SK-N-SH treated with all-trans-retinoic acid at 6 μM for 48 hours (cell line): ENCODE measurements at regions not wholly inside any gene's neighbourhood (a gene's known extent, or its start where the extent isn't known, plus 50 kb on each side); places are given as distances from the start of the nearest gene placed in this dataset.

Experiments
- ATAC-seq: fragments of 200-7000 bp; cut with Tn5 transposase; 3 replicates; pipeline ENCODE4 v1.9.1; 2020; ENCODE audit warnings: mild to moderate bottlenecking, moderate library complexity
- ARNTL ChIP-seq: fragments of 450-650 bp; formaldehyde crosslinking; IDR thresholded peaks from 2 replicates; pipeline ENCODE4 v1.5.0; 2020; ENCODE audit warnings: low read depth, mild to moderate bottlenecking, moderate library complexity, borderline replicate concordance
- BACH2 ChIP-seq: fragments of 250-450 bp; sonication (Bioruptor Pico); IDR thresholded peaks from 2 replicates; pipeline ENCODE4 v1.9.0; 2021; ENCODE audit warnings: mild to moderate bottlenecking, borderline replicate concordance
- CREB5 ChIP-seq: fragments of 250-450 bp; sonication (Bioruptor Pico); IDR thresholded peaks from 2 replicates; pipeline ENCODE4 v1.5.1; 2020; ENCODE audit warnings: low read depth, mild to moderate bottlenecking, moderate library complexity
- CSRNP3 ChIP-seq: fragments of 250-450 bp; sonication (Bioruptor Pico); IDR thresholded peaks from 2 replicates; pipeline ENCODE4 v1.5.1; 2021; ENCODE audit warnings: mild to moderate bottlenecking, moderate library complexity
- ESRRG ChIP-seq: fragments of 250-450 bp; sonication (Bioruptor Pico); IDR thresholded peaks from 2 replicates; pipeline ENCODE4 v1.6.1; 2021; ENCODE audit warnings: mild to moderate bottlenecking
- OSR1 ChIP-seq: fragments of 250-450 bp; sonication (Bioruptor Pico); IDR thresholded peaks from 2 replicates; pipeline ENCODE4 v1.8.0; 2022; ENCODE audit warnings: moderate library complexity, mild to moderate bottlenecking, inconsistent platforms
- PATZ1 ChIP-seq: fragments of 250-450 bp; sonication (Bioruptor Pico); IDR thresholded peaks from 2 replicates; pipeline ENCODE4 v1.8.0; 2020; ENCODE audit warnings: mild to moderate bottlenecking, moderate library complexity, borderline replicate concordance
- POU6F1 ChIP-seq: fragments of 250-450 bp; sonication (Bioruptor Pico); IDR thresholded peaks from 2 replicates; pipeline ENCODE4 v1.8.0; 2021; ENCODE audit warnings: low read depth, mild to moderate bottlenecking, moderate library complexity, borderline replicate concordance
- SNAI2 ChIP-seq: fragments of 250-450 bp; sonication (Bioruptor Pico); IDR thresholded peaks from 2 replicates; pipeline ENCODE4 v1.5.0; 2020; ENCODE audit warnings: mild to moderate bottlenecking, moderate library complexity
- TCF4 ChIP-seq: fragments of 250-450 bp; sonication (Bioruptor Pico); IDR thresholded peaks from 2 replicates; pipeline ENCODE4 v1.8.0; 2021; ENCODE audit warnings: mild to moderate bottlenecking, moderate library complexity, borderline replicate concordance
- TOX ChIP-seq: fragments of 250-450 bp; sonication (Bioruptor Pico); IDR thresholded peaks from 2 replicates; pipeline ENCODE4 v1.8.0; 2021; ENCODE audit warnings: mild to moderate bottlenecking, moderate library complexity, borderline replicate concordance
- TSHZ2 ChIP-seq: fragments of 250-450 bp; sonication (Bioruptor Pico); IDR thresholded peaks from 2 replicates; pipeline ENCODE4 v1.5.0; 2020; ENCODE audit warnings: mild to moderate bottlenecking, moderate library complexity
- ZFP3 ChIP-seq: fragments of 250-450 bp; sonication (Bioruptor Pico); IDR thresholded peaks from 2 replicates; pipeline ENCODE4 v1.5.0; 2020; ENCODE audit warnings: mild to moderate bottlenecking, moderate library complexity
- ZFP30 ChIP-seq: fragments of 450-650 bp; formaldehyde crosslinking; IDR thresholded peaks from 2 replicates; pipeline ENCODE4 v1.5.0; 2022; ENCODE audit warnings: mild to moderate bottlenecking, moderate library complexity
- ZNF565 ChIP-seq: fragments of 450-650 bp; formaldehyde crosslinking; conservative IDR thresholded peaks from 2 replicates; pipeline ENCODE4 v1.5.0; 2020; ENCODE audit warnings: low read depth, mild to moderate bottlenecking, moderate library complexity
- ZNF70 ChIP-seq: fragments of 450-650 bp; formaldehyde crosslinking; IDR thresholded peaks from 2 replicates; pipeline ENCODE4 v1.5.0; 2020; ENCODE audit warnings: mild to moderate bottlenecking, moderate library complexity

- TF ChIP-seq PATZ1 (CRISPR knock-in tag) = no peak
- no peak for ATAC-seq
Observed at GRCh38 chr2:223107825-223108224, 55.8 kb downstream of the KCNE4 start.

- no peak for ATAC-seq
Observed at GRCh38 chr2:223108351-223109050, 56.5 kb downstream of the KCNE4 start.

GRCh38 chr2:223109341-223109740 is 57.4 kb downstream of the KCNE4 start:
- peak; percentile 47; the same call in 2 of the 3 replicates for ATAC-seq
- TF ChIP-seq BACH2 (CRISPR knock-in tag) = no peak
- TF ChIP-seq TCF4 (CRISPR knock-in tag) = no peak
- TF ChIP-seq SNAI2 = no peak
- TF ChIP-seq CSRNP3 (CRISPR knock-in tag) = no peak
- TF ChIP-seq TOX (CRISPR knock-in tag) = no peak

More at GRCh38 chr2:223108351-223109050, 56.5 kb downstream of the KCNE4 start:
- no peak for TF ChIP-seq ZFP3 (CRISPR knock-in tag)
- TF ChIP-seq ARNTL (CRISPR knock-in tag) = no peak
- no peak for TF ChIP-seq CREB5 (CRISPR knock-in tag)
- no peak for TF ChIP-seq BACH2 (CRISPR knock-in tag)
- TF ChIP-seq PATZ1 (CRISPR knock-in tag) = no peak
- no peak for TF ChIP-seq ESRRG
- no peak for TF ChIP-seq POU6F1 (CRISPR knock-in tag)
- TF ChIP-seq ZFP30 = no peak
- no peak for TF ChIP-seq OSR1 (CRISPR knock-in tag)
- no peak for TF ChIP-seq ZNF70 (CRISPR knock-in tag)
- TF ChIP-seq SNAI2 = no peak
- TF ChIP-seq TSHZ2 (CRISPR knock-in tag) = no peak
- no peak for TF ChIP-seq TOX (CRISPR knock-in tag)
- TF ChIP-seq ZNF565 (CRISPR knock-in tag) = no peak
